Natural killer cell (primary cell): ENCODE measurements at regions not wholly inside any gene's neighbourhood (a gene's known extent, or its start where the extent isn't known, plus 50 kb on each side); places are given as distances from the start of the nearest gene placed in this dataset.

Experiments used
- ATAC-seq, 3 donors: fragments of 150-1000 bp in 2 of 3; fragments of 200-7000 bp in 1 of 3; cut with Tn5 transposase; 1 replicate in 1 of 3; 2 replicates in 2 of 3; pipeline ENCODE4 v1.10.0; 2021; ENCODE audit warnings: mild to moderate bottlenecking in 2 of 3, moderate library complexity in 2 of 3
- DNase-seq, 2 donors: peaks; one replicate each; pipeline versions ENCODE4 v3.0.0 to v3.0.0-alpha.2; 2013 to 2021; ENCODE audit warnings: mixed read lengths in 1 of 2
- H3K27ac ChIP-seq: one replicate; pipeline ENCODE4 v1.5.1; 2013; ENCODE audit warnings: mild to moderate bottlenecking, low read length
- H3K27me3 ChIP-seq: one replicate; pipeline ENCODE4 v1.6.1; 2013; ENCODE audit warnings: low read length; ENCODE audit not compliant: control insufficient read depth, insufficient read depth
- H3K36me3 ChIP-seq: one replicate; pipeline ENCODE4 v1.6.1; 2013; ENCODE audit warnings: low read length; ENCODE audit not compliant: control insufficient read depth, insufficient read depth
- H3K4me1 ChIP-seq: one replicate; pipeline ENCODE4 v1.6.1; 2013; ENCODE audit warnings: low read length; ENCODE audit not compliant: control insufficient read depth, insufficient read depth
- H3K4me3 ChIP-seq: one replicate; pipeline ENCODE4 v1.5.1; 2013; ENCODE audit warnings: low read length
- H3K9me3 ChIP-seq: one replicate; pipeline ENCODE4 v1.6.1; 2013; ENCODE audit warnings: low read length; ENCODE audit not compliant: control insufficient read depth, insufficient read depth
- H3K27ac Mint-ChIP-seq, 2 donors: one replicate each; pipeline ENCODE4 v1.8.0; 2022; ENCODE audit warnings: mild to moderate bottlenecking in 2 of 2, mixed read lengths in 2 of 2, moderate library complexity in 1 of 2
- H3K27me3 Mint-ChIP-seq, 2 donors: one replicate each; pipeline ENCODE4 v1.8.0; 2022; ENCODE audit warnings: low read depth in 2 of 2, mixed read lengths in 2 of 2
- H3K36me3 Mint-ChIP-seq: one replicate; pipeline ENCODE4 v1.8.0; 2022; ENCODE audit warnings: mixed read lengths
- H3K4me1 Mint-ChIP-seq, 2 donors: one replicate each; pipeline ENCODE4 v1.8.0; 2022; ENCODE audit warnings: mixed read lengths in 2 of 2
- H3K4me3 Mint-ChIP-seq: one replicate; pipeline ENCODE4 v1.8.0; 2022; ENCODE audit warnings: mild to moderate bottlenecking, moderate library complexity, mixed read lengths
- H3K9me3 Mint-ChIP-seq, 2 donors: one replicate each; pipeline ENCODE4 v1.8.0; 2022; ENCODE audit warnings: mixed read lengths in 2 of 2
- CTCF ChIP-seq: fragments of 200-600 bp; IDR thresholded peaks from one replicate; pipeline ENCODE4 v1.8.0; 2022; ENCODE audit warnings: antibody characterized with exemption
- WGBS: methylation state at CpG from one replicate; pipeline ENCODE4 v1.1.7; 2013; ENCODE audit warnings: missing lambda C conversion rate; ENCODE audit not compliant: insufficient coverage; 5-methylcytosine and 5-hydroxymethylcytosine counted together
- intact Hi-C: fragments of 100-400 bp; cut with micrococcal nuclease; formaldehyde crosslinking; loops from one replicate; pipeline ENCODE4 v1.14.2; 2022

GRCh38 chr3:21331321-21331720 lies 419.7 kb downstream of the ZNF385D start:
- TF ChIP-seq CTCF: no peak
- Mint-ChIP-seq H3K4me1 (no peaks in the 10 kb centered on the region), H3K4me3 (no peak overlapping the region), H3K36me3 (peaks cover 14% of the 10 kb centered on the region), H3K27ac (no peak overlapping the region), H3K9me3 (peaks cover 16 to 21% of the 10 kb centered on the region in 2 donors), H3K27me3 (no peaks in the 10 kb centered on the region)
- ATAC-seq: no peak
- intact Hi-C loops: no loop called here
- DNase-seq: no peak
- no peak overlapping the region for H3K4me3 ChIP-seq
- WGBS: 83% methylated on average over 1 of the region's 2 CpGs
- H3K4me1 ChIP-seq: no peaks in the 10 kb centered on the region
- no peak overlapping the region for H3K27ac ChIP-seq
- no peaks in the 10 kb centered on the region for H3K27me3 ChIP-seq
- no peaks in the 10 kb centered on the region for H3K36me3 ChIP-seq
- peaks cover 4% of the 10 kb centered on the region for H3K9me3 ChIP-seq

GRCh38 chr3:21330293-21330692 lies 420.7 kb downstream of the ZNF385D start:
- no peak for TF ChIP-seq CTCF
- H3K9me3 Mint-ChIP-seq: peaks cover 14 to 18% of the 10 kb centered on the region in 2 donors
- no peak overlapping the region for H3K27ac Mint-ChIP-seq
- no peak for ATAC-seq
- Histone ChIP-seq H3K27ac (no peak overlapping the region), H3K4me1 (no peaks in the 10 kb centered on the region), H3K9me3 (peaks cover 4% of the 10 kb centered on the region), H3K27me3 (no peaks in the 10 kb centered on the region), H3K4me3 (no peak overlapping the region), H3K36me3 (no peaks in the 10 kb centered on the region)
- no peaks in the 10 kb centered on the region for H3K4me1 Mint-ChIP-seq
- intact Hi-C loops: no loop called here
- no peaks in the 10 kb centered on the region for H3K27me3 Mint-ChIP-seq
- H3K4me3 Mint-ChIP-seq: no peak overlapping the region
- peaks cover 8% of the 10 kb centered on the region for H3K36me3 Mint-ChIP-seq
- no peak for DNase-seq
- WGBS: 2% methylated on average over 2 of the region's 2 CpGs

- DNase-seq (no peak), ATAC-seq (no peak)
- 97% methylated on average over 9 of the region's 11 CpGs for WGBS
- Histone ChIP-seq H3K27me3 (no peaks in the 10 kb centered on the region), H3K4me3 (no peak overlapping the region), H3K27ac (no peak overlapping the region), H3K4me1 (no peaks in the 10 kb centered on the region), H3K36me3 (no peaks in the 10 kb centered on the region), H3K9me3 (peaks cover 4% of the 10 kb centered on the region)
- Mint-ChIP-seq H3K4me1 (no peaks in the 10 kb centered on the region), H3K27me3 (no peaks in the 10 kb centered on the region), H3K9me3 (peaks cover 13 to 18% of the 10 kb centered on the region in 2 donors), H3K4me3 (no peak overlapping the region), H3K36me3 (peaks cover 6% of the 10 kb centered on the region), H3K27ac (no peak overlapping the region)
- no peak for TF ChIP-seq CTCF
- intact Hi-C loops: no loop called here
Observed at GRCh38 chr3:21328711-21329390, 422.2 kb downstream of the ZNF385D start.
